ENCODE measurements at regions not wholly inside any gene's neighbourhood (a gene's known extent, or its start where the extent isn't known, plus 50 kb on each side); places are given as distances from the start of the nearest gene placed in this dataset.

- Histone ChIP-seq H3K9ac (ENCODE audit: low read depth, low read length, poor library complexity, severe bottlenecking) (no peak overlapping the region), H3K79me2 (ENCODE audit: insufficient read depth, low read length) (no peaks in the 10 kb centered on the region), H3F3A (ENCODE audit: low read depth) (no peaks in the 10 kb centered on the region), H4K20me1 (ENCODE audit: insufficient read depth, low read length, poor library complexity, severe bottlenecking) (no peaks in the 10 kb centered on the region), H2AFZ (ENCODE audit: low read length) (no peak overlapping the region), H3K4me3 (ENCODE audit: low read length, poor library complexity, severe bottlenecking) (no peak overlapping the region), H3K27me3 (ENCODE audit: insufficient read depth, low read length, poor library complexity, severe bottlenecking) (no peaks in the 10 kb centered on the region), H3K9me2 (replicated peaks; ENCODE audit: low read depth, low read length) (no peaks in the 10 kb centered on the region), H3K4me2 (ENCODE audit: low read depth, low read length, poor library complexity, severe bottlenecking) (no peak overlapping the region), H3K36me3 (ENCODE audit: insufficient read depth, low read length) (no peaks in the 10 kb centered on the region), H3K4me1 (ENCODE audit: insufficient read depth, low read length, poor library complexity, severe bottlenecking) (no peaks in the 10 kb centered on the region), H3K9me3 (ENCODE audit: insufficient read depth, low read depth, low read length) (no peaks in the 10 kb centered on the region)
- TF ChIP-seq CTCF (conservative IDR thresholded peaks at IDR 0.05; ENCODE audit: low read length) (no peak), EZH2phosphoT487 (IDR thresholded peaks at IDR 0.05; ENCODE audit: borderline replicate concordance) (no peak)
These were observed 857.3 kb upstream of the ZWINT start for GRCh38 chr10:57218382-57218781.

GRCh38 chr10:57202356-57202755, 841.3 kb upstream of the ZWINT start:
- no peak overlapping the region for H3K9ac ChIP-seq (ENCODE audit: low read depth, low read length, poor library complexity, severe bottlenecking)
- H3K4me1 ChIP-seq (ENCODE audit: insufficient read depth, low read length, poor library complexity, severe bottlenecking): no peaks in the 10 kb centered on the region
- no peak overlapping the region for H3K4me2 ChIP-seq (ENCODE audit: low read depth, low read length, poor library complexity, severe bottlenecking)
- TF ChIP-seq EZH2phosphoT487 (IDR thresholded peaks at IDR 0.05; ENCODE audit: borderline replicate concordance) (no peak), CTCF (conservative IDR thresholded peaks at IDR 0.05; ENCODE audit: low read length) (no peak)
- no peaks in the 10 kb centered on the region for H3K27me3 ChIP-seq (ENCODE audit: insufficient read depth, low read length, poor library complexity, severe bottlenecking)
- no peaks in the 10 kb centered on the region for H4K20me1 ChIP-seq (ENCODE audit: insufficient read depth, low read length, poor library complexity, severe bottlenecking)
- H3K9me3 ChIP-seq (ENCODE audit: insufficient read depth, low read depth, low read length): no peaks in the 10 kb centered on the region
- no peaks in the 10 kb centered on the region for H3K9me2 ChIP-seq (replicated peaks; ENCODE audit: low read depth, low read length)
- H3K4me3 ChIP-seq (ENCODE audit: low read length, poor library complexity, severe bottlenecking): no peak overlapping the region
- H2AFZ ChIP-seq (ENCODE audit: low read length): no peak overlapping the region
- H3K79me2 ChIP-seq (ENCODE audit: insufficient read depth, low read length): no peaks in the 10 kb centered on the region
- H3F3A ChIP-seq (ENCODE audit: low read depth): no peaks in the 10 kb centered on the region
- H3K36me3 ChIP-seq (ENCODE audit: insufficient read depth, low read length): no peaks in the 10 kb centered on the region

- H3K9me2 ChIP-seq (replicated peaks; ENCODE audit: low read depth, low read length): no peaks in the 10 kb centered on the region
- no peaks in the 10 kb centered on the region for H3K4me1 ChIP-seq (ENCODE audit: insufficient read depth, low read length, poor library complexity, severe bottlenecking)
- no peaks in the 10 kb centered on the region for H3K36me3 ChIP-seq (ENCODE audit: insufficient read depth, low read length)
- H3K27me3 ChIP-seq (ENCODE audit: insufficient read depth, low read length, poor library complexity, severe bottlenecking): no peaks in the 10 kb centered on the region
- H3K4me2 ChIP-seq (ENCODE audit: low read depth, low read length, poor library complexity, severe bottlenecking): no peak overlapping the region
- no peaks in the 10 kb centered on the region for H3K9me3 ChIP-seq (ENCODE audit: insufficient read depth, low read depth, low read length)
- no peak for TF ChIP-seq CTCF (conservative IDR thresholded peaks at IDR 0.05; ENCODE audit: low read length)
- no peaks in the 10 kb centered on the region for H3F3A ChIP-seq (ENCODE audit: low read depth)
- H3K4me3 ChIP-seq (ENCODE audit: low read length, poor library complexity, severe bottlenecking): no peak overlapping the region
- H3K79me2 ChIP-seq (ENCODE audit: insufficient read depth, low read length): no peaks in the 10 kb centered on the region
- no peaks in the 10 kb centered on the region for H4K20me1 ChIP-seq (ENCODE audit: insufficient read depth, low read length, poor library complexity, severe bottlenecking)
- no peak overlapping the region for H2AFZ ChIP-seq (ENCODE audit: low read length)
- no peak overlapping the region for H3K9ac ChIP-seq (ENCODE audit: low read depth, low read length, poor library complexity, severe bottlenecking)
These were observed 827.8 kb upstream of the ZWINT start for GRCh38 chr10:57188846-57189245.
